GM21515 (cell line): ENCODE measurements at regions not wholly inside any gene's neighbourhood (a gene's known extent, or its start where the extent isn't known, plus 50 kb on each side); places are given as distances from the start of the nearest gene placed in this dataset.
"Not testable (repeated sequence)": the region's sequence is repeated elsewhere in the genome, so short reads cannot be mapped to it uniquely, and the experiment has no call there.

Source experiments
- ATAC-seq: cut with Tn5 transposase; IDR thresholded peaks from one replicate; pipeline ENCODE4 v1.9.1; 2021; ENCODE audit not compliant: unreplicated experiment

DNA sequence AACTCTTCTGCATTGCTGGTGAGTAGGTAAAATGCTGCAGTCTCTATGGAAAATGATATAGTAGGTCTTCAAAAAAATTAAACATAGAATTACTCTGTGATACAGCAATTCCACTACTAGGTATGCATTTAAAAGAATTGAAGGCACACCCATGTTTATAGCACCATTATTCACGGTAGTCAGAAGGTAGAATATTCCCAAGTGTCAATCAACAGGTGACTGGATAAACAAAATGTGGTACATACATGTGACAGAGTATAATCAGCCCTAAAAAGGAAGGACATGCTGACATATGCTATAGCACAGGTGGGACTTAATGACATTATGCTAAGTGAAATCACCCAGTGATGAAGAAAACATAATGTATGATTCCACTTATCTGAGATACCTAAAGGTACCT is 123.3 kb downstream of the CCER1 start:
- ATAC-seq: no peak

DNA sequence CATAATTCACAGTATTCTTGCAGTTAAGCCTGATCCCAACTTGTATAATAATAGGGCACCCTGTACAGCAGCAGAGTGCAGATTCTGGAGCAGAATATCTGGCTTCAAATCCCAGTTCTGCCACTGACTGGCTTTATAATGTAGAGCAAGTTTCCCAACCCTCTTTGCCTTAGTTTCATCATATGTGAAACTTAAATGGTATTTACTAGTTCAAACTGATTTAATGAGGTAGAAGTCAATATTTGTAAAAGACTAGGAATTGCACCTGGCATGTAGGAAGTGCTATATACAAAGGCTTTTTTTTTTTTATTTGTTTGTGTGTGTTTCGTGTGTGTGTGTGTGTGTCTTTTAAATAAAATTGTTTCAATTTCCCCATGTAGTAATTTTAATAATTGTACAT is 125.9 kb downstream of the CCER1 start:
- no peak for ATAC-seq

DNA sequence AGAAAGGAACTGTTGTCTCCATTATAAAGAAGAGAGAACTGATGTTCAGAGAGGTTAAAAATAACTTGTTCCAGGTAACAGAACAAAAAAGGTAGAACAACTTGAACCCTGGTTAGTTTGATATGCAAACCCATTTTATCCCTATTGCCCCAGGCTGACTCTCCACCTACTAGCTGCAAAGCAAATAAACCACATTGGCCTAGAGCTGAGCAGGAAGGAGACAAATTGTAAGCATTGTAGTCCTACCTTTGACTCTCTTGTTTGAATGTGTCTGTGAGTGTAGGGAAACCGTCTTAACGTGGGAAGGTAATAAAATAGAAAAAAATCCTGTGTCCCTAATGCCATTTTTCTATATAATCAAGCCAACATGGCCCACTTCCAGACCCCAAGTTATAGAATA is 126.4 kb downstream of the CCER1 start:
- ATAC-seq: no peak

DNA sequence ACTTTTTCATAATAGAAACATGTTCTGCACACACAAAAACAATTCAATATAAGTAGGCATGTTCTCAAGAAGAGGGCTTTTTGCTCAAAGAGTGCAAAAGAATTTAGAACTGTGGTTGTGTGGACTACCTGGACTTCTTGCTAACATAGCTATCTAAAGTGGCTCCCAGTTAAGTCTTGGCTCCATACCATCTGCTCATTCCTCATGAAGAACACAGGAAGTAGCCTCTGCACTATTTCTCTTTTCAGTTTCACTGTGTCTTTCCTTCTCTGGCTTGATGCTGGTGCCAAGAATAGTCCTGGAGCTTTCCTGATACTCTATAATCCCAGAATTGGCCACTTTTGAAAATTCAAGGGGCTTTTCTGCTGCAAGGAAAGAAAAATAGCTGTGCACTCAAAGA is 127.4 kb downstream of the CCER1 start:
- ATAC-seq: no peak

DNA sequence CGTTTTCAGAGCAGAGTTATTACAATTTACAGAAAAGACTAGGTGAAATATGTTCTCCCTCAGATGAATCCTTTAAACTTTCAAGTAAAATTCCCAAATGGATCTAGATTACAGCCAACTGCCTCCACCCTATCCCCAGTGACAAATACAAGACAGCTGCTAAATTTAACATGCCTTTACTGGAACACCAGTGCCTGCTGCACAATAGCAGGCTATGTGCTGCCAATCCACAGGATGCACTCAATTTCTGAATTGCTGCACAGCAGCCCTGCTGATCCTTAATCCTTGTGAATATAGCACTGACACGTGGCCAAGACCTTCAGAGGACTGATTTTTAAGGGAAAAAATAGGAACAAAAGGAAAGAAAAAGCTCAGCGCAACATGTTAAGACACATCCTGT is 128.9 kb downstream of the CCER1 start:
- ATAC-seq: no peak

DNA sequence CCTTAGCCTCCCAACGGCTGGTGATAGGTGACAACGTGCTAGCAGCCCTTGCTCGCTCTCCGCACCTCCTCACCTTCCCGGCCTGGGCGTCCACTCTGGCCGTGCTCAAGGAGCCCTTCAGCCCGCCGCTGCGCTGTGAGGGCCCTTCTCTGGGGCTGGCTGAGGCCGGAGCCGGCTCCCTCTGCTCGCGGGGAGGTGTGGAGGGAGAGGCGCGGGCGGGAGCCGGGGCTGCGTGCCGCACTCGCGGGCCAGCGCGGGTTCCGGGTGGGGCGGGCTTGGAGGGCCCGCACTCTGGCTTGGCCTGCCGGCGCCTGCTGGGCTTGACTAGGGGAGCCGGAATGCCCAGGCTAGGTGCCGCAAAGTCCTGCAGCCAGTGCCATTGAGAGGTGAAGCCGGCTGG is 131.1 kb downstream of the CCER1 start:
- ATAC-seq: no peak

DNA sequence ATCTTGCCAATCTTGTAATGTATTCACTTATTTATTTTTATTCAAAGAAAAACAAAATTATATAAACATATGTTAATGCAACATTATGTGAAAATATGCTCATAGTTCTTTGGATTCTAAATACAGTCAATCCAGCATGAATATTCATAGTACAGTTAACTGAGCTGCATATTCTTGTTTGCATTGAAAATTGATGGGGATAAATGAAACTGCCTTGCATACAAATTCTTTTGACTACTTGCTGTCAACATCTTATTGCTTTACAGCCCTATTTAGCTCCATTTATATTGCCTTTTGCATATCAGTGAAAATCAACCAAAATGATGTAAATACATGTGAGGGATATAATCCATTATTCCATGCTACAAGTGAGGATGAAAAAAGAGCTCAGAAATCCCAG is 135.3 kb downstream of the CCER1 start:
- no peak for ATAC-seq

DNA sequence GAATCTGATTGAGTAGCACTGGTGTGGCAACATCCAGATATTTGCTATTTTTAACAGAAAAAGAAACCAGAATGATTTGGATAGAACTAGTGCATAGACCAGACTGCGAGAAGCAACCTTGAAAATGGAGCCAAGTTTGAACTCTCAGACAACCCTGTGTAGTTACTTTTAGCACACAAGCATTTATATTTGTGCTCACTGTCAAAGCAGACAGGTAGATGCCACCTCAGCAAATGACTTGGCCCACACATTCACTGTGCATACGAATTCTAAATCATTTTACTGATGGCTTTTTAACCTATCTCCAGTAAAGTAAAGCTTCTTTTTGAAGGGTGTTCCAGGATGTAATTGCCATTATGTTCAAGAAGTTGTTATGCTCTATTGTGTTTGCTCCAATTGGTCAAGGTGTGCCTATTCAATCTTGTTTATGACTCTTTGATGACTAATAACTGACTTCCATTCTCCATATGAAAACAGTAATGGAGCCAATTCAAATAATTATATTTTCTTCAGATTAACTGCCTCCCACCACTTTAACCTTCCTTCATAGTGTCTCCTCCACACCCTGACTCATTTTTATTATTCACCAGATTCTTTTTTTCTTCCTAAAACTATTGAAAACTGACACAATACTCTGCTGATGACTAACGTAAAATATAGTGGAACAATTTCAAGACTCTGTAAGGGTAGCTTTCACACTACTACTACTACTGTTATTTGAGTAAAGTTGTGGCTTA is 138.5 kb downstream of the CCER1 start:
- no peak for ATAC-seq

DNA sequence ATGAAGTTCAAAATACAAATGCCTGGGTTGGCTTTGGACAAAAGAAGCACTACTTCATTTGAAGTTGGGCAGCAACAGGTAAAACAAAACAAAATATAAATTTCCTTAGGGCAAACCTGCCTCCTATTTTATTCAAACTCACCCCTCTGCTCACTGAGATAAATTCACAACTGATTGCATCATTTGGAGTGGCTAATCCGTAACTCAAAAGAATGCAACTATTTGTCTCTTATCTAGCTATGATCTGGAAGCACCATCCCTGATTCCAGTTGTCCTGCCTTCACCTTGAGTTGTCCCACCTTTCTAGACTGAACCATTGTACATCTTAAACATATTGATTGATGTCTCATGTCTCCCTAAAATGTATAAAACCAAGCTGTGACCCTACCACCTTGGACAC is 145.0 kb downstream of the CCER1 start:
- ATAC-seq: no peak

DNA sequence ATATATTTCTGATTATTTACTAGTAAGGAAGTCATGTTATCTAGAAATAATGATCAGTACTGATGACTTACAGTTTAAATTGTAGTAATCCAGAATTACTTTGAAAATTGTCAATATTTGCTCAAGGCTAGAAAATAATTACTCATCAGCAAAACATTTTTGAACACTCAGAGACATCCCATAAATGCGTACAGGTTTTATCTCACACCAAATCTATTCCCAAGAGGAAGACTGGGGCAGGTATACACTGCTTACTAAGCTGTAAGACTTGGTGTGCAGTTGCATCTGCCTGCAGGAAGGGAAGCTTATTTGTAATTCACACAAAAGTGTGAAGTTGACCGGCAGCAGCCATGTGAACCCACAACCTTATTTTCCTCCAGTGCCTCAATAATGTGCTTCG is 146.4 kb downstream of the CCER1 start:
- no peak for ATAC-seq

DNA sequence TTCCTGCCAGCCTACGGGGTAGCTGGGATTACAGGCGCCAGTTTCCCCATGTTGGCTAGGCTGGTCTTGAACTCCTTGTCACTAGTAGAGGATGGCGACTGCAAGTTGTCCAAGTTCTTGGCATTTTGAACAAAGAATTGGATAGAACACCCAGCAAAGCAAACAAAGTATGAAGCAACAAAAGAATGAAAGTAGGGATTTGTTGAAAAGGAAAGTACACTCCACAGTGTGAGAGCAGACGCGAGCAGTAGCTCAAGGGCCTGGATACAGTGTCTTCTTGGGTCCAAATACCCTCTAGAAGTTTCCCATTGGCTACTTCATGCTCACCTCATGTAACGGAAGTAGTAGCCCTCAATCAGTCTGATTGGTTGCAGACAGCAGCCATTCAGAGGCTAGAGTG is 152.2 kb downstream of the CCER1 start:
- ATAC-seq: no peak

DNA sequence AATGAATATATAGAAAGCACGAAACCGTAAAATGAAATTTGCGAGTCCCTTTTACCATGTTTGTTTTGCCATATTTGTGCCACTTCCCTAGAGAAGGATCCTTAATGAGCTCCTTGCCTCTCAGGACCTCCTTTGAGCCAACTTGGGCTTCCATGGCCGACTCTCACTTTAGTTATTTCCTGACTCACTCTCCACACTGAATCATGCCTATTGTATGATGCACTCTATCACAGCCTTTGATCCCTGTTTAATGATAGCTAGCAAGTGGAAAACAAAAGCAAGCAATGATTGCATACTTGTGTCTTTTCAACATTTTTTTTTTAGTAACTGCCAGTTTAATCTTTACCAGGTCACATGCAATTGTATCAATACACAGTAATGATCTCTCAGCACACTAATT is 153.2 kb downstream of the CCER1 start:
- no peak for ATAC-seq

DNA sequence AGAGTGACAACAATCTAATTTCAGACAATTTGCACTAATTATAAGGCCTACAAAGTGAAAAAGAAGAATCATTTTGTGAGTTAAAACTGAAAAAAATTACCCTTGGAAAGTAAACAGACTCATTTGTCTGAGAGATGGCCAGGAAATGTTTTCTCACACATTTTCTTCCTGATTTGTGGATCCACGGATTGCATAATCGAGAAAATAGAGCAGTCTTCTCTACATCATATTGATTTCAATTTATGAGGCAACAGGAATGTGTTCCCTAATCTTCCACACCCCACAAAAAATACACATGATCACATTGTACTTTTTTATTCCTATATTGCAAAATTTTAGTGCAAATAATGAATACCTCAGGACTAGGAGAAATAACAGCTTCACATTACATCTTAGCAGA is 160.8 kb downstream of the CCER1 start:
- ATAC-seq: no peak

DNA sequence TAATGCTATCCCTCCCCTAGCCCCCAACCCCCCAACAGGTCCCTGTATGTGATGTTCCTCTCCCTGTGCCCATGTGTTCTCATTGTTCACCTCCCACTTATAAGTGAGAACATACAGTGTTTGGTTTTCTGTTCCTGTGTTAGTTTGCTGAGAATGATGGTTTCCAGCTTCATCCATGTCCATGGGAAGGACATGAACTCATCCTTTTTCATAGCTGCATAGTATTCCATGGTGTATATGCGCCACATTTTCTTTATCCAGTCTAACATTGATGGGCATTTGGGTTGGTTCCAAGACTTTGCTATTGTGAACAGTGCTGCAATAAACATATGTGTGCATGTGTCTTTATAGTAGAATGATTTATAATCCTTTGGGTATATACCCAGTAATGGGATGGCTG is 162.3 kb downstream of the CCER1 start:
- ATAC-seq: not testable (repeated sequence)

DNA sequence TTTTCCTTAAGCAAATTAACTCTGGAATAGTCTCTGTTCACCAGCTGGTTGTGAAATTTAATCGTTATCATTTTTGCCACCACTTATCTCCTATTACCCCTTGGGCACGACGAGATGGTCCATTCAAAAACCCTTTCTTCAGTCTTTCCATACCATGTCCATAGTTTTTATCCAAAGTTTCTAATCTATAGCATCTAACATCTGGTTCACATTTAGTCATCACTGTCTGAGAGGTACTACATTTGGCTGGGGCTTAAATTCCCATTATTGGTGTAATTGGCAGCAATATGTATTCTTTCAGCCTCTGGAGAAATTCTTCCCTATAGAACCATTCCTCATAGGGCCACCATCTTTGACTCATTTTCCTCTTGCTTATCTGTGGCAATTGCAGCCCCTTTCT is 163.5 kb downstream of the CCER1 start:
- no peak for ATAC-seq

DNA sequence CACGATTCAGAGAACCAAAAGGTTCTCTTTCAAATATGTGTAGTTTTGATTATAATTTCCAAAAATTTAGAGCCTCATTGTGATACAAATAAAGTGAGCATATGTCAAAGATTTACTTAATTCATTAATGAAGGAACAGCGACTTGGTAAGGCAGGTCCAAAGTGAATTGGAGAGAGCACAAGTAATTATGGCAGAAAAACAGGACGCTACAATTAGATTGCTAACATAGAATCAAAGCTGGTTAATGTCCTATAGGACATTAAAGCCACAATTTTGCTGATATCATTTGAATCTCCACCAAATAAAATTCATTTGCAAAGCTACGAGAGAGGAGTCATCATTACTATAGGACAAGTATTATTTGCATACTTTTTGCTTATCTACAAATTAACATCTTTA is 164.2 kb downstream of the CCER1 start:
- ATAC-seq: no peak

DNA sequence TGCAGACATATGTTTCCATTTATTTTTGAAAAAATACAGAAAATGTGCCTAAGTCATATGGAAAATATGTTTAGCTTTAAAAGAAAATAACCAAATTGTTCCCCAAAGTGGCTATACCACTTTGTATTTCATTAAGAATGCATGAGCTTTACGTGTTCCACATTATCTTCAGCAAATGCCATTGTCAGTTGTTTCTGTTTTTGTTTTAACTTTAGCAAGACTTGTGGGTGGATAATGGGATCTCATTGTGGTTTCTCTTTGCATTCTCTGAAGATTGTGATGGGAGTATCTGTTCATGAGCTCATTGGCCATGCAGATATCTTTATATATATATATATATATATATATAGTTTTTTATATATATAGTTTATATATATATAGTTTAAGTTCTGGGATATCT is 181.5 kb downstream of the CCER1 start:
- no peak for ATAC-seq

DNA sequence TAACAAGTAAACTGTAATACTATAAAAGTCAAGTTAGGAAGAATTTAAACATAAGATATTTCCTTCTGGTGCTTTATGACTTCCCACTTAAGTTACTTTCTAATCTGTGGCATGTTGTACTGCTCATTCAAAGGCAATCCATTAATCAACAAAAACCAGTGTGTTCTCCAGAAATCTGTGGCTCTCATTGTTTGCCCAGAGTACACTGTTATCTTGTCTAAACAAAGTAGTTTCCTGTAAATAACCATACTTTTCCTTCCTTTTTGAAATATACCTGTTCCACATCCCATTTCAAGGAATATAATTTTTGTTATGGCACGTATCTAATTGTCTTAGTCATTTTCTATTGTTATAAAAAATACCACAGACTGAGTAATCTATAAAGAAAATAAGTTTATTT is 184.1 kb downstream of the CCER1 start:
- ATAC-seq: no peak

DNA sequence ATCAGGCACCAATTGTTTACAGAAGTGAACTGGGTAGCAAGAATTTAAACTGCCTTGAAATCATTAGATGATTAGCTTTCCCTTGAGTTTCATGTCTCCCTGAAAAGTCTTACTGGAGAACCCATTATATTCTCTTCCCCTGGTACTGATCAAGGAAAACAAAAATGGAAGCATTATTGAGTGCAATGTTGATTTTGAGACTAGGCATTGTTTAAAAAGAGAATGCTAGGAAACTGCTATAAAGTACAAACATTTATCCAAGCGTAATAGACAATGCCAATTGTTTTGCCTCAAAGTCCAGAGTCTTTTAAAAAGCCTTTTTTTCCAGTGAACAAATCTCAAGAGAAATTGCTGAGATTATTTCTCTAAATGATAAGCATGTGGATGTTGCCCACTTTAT is 197.0 kb downstream of the CCER1 start:
- no peak for ATAC-seq

DNA sequence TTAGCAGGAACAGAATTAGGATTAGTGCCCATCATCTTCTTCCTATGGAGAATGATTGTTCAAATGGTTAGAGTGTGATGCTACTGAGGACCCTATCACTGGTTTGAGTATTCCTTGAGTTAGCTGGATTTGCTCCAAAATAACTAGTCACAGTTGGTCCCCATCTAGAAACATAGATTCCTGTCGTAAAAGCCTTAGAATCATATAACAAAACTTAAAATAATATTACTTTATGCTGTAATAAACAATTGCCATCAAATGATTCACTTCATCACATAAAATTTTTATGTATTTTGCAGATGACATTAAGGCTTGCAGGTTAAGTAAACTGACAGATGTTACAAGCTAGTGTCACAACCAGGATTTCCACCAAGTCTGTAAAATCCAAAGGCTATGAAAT is 209.8 kb downstream of the CCER1 start:
- ATAC-seq: no peak

DNA sequence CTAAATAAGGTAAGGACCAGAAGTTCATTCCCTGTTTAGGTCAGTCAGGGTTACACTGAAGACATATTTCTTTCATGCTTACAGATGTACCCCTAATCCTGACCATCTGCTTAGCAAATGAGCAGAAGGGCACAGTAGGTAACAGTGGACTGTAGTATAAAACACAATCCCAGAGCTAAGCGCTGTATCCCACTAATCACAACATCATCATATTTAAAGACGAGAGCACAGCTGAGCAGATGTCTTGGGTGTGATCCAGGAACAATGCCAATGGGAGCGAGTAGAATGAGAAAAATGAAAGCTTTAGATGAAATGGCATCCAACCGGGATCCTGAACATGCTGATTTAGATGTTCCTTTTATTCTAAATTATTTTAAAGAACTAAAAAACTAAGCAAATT is 213.4 kb downstream of the CCER1 start:
- ATAC-seq: no peak

DNA sequence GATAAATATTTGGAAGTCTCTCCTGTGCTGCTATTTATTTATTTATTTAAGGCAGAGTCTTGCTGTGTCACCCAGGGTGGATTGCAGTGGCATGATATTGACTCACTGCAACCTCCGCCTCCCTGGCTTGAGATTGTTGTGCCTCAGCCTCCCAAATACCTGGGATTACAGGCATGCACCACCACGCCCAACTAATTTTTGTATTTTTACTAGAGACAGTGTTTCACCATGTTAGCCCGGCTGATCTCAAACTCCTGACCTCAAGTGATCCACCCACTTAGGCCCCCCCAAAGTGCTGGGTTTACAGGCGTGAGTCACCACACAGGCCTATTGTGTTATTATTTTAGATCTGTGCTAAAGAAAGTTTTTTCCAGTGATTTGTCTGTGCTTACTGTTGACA is 225.2 kb downstream of the CCER1 start:
- no peak for ATAC-seq

DNA sequence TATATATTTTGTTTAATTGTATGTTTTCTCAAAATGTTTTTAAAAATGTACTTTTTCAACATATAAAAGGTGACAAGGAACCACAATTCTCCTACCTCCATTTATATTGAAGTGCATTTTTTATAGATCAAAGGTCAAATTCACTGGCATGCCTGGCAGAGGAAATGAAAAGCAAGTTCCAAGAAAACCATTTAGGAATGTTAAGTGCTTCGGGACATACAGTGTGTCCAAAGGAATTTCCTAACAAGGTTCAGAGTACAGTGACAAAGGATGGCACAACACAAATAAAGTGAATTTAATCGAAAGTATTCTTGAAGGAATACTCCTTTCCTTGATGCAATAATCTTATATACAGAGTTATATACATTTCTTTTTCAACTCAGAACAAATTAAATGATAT is 242.3 kb downstream of the CCER1 start:
- ATAC-seq: no peak

DNA sequence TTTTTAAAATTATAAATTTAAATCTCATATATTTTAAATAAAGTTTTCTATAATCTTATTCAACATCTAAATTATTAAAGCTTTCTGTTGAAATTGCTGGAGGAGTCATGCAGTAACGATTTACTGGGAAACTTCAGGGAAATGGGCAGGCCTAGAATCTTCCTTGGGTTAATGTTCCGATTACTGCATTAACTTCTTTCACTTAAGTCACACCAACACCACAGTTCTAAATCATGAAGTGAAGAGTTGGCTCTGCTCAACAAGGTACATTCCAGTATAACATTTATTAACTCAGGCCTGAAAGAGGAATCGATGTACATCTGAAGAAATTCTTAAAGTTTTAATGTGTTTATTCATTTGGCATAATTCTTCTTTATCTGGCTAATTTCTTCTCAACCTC is 244.3 kb downstream of the CCER1 start:
- ATAC-seq: no peak
